GM12873 (cell line): ENCODE measurements at regions not wholly inside any gene's neighbourhood (a gene's known extent, or its start where the extent isn't known, plus 50 kb on each side); places are given as distances from the start of the nearest gene placed in this dataset.

ENCODE experiments used
- CTCF ChIP-seq: IDR thresholded peaks from 2 replicates; pipeline ENCODE4 v1.5.1; 2012; ENCODE audit warnings: low read depth, mild to moderate bottlenecking, moderate library complexity, low read length, control low read depth; ENCODE audit not compliant: insufficient read depth; ENCODE audit errors: missing control alignments

GRCh38 chr11:119828819-119829218, 99.8 kb upstream of the NECTIN1 start:
- no peak for TF ChIP-seq CTCF

- TF ChIP-seq CTCF = no peak
Observed at GRCh38 chr11:119828006-119828405, 99.0 kb upstream of the NECTIN1 start.

GRCh38 chr11:119827113-119827512, 98.1 kb upstream of the NECTIN1 start:
- TF ChIP-seq CTCF = no peak

GRCh38 chr11:119823077-119823476, 94.1 kb upstream of the NECTIN1 start:
- no peak for TF ChIP-seq CTCF

- TF ChIP-seq CTCF = no peak
Observed at GRCh38 chr11:119816660-119817059, 87.7 kb upstream of the NECTIN1 start.

GRCh38 chr11:119814766-119815165, 85.8 kb upstream of the NECTIN1 start:
- TF ChIP-seq CTCF = no peak

- no peak for TF ChIP-seq CTCF
Observed at GRCh38 chr11:119810478-119811232, 81.7 kb upstream of the NECTIN1 start.
